Hematopoietic multipotent progenitor cell (in vitro differentiated cells): ENCODE measurements at regions not wholly inside any gene's neighbourhood (a gene's known extent, or its start where the extent isn't known, plus 50 kb on each side); places are given as distances from the start of the nearest gene placed in this dataset.

Experiments used
- DNase-seq, 3 donors: peaks; one replicate each; pipeline ENCODE4 v3.0.0-alpha.2; 2011 to 2015; ENCODE audit warnings: low read depth in 2 of 3, low spot score in 2 of 3

DNA sequence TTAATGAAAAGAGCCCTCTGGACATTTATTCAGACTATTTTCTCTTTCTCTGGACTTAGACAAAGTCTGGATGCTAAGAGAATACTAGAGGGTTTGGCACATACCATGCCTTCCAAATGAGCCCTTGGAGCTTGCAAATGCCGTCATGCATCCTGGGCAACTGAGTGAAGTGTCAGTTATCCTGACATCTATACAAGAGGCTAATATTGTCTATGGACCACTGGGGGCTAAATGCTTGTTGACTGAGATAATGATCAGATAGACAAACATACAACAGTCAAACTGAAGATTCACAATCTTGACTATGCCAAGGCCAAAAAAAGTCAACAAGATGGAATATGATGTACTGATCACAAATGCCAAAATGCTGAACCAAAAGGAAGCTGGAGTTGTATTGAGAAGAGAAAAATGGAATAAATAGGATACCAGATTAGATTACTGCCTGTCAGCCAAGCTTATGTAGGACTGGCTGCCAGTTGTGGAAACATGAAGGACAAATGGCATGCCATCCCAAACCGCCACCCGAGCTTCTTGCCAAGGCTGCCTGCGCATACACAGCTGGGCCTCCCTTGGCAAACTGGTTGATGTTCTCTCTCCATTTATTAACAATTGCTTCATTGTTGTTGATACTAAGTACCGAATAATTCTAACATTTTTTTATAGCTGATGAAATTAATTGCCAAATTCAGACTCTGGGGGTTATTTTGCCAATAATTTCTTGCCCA is 240.1 kb upstream of the GRAMD2B start:
- no peak for DNase-seq

- no peak for DNase-seq
Measured at GRCh38 chr5:126184474-126184873, 238.7 kb upstream of the GRAMD2B start.

GRCh38 chr5:126186210-126186609 is 237.0 kb upstream of the GRAMD2B start:
- no peak for DNase-seq

GRCh38 chr5:126188804-126189203 is 234.4 kb upstream of the GRAMD2B start:
- no peak for DNase-seq

DNA sequence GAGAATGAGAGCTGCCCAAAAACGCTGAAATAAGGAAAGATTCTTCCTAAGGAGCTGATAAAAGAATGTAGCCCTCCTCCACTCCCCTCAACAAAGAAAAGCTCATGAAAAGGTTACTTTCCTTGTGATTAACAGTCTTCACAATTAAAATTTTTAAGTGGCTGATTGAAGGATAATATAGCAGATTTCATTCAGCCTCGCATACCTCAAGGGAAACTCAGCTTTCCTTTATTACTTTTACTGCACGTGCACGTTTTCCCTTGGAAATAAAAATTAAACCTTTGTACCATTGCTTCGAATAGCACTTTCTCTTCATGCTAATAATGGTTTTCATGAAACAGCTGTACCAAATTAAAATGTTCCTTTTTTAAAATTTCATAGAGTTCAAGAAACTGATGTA is 234.0 kb upstream of the GRAMD2B start:
- DNase-seq, result no peak

DNA sequence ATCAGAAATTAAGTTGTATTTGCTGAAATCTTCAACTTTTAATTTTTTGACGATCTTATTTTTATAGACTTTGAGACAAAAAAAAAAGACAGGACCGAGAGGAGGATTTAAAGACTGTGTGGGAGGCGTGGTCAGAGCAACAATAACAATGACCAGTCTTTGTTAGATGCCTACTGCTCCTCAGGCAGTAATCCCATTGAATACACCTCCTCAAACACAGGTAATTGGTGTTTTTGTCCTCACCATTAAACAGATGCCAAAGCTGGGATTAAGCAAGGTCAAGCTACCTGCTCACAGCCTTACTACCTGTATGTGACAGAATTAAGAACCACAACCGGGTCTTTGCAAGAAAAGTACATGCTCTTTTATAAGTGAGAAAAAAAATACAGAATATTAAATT is 233.3 kb upstream of the GRAMD2B start:
- no peak for DNase-seq

DNA sequence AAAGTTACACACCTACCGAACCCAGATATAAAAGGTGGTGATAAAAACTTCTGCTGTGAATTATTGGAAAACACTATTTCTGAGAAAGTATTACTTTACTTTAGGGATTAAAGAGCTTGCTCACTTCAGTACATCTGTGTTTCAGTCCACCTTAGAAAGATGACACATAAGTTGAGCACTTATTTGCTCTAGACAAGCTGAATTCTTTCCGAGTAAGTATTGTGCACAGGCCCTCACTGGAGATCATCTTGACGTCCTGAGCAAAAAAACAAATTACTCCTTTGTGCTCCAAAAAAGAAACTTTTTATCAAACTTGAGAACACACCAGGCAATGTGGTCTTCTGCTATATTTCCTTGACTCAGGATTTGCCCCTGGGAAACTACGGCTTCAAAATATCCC is 231.0 kb upstream of the GRAMD2B start:
- no peak for DNase-seq

GRCh38 chr5:126195410-126196100 is 227.7 kb upstream of the GRAMD2B start:
- no peak for DNase-seq

DNA sequence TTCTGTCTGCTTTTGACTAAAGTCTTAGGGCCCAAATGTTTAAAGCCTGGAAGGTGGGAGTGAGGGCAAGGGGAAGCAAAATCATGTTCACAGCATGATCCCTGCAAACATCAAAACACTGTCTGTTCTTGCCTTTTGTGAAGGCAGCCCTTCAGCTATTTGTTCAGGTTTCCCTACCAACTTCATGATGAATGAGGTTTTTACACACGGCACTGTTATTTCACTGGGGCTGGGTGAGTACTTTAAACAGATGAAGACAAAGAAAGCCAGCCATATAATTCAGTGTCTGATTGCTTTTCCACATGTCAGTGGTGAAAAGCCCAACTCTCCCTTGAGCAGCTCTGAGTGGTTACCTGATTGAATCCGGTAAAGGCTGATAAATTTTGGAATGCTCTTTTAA is 224.7 kb upstream of the GRAMD2B start:
- no peak for DNase-seq

DNA sequence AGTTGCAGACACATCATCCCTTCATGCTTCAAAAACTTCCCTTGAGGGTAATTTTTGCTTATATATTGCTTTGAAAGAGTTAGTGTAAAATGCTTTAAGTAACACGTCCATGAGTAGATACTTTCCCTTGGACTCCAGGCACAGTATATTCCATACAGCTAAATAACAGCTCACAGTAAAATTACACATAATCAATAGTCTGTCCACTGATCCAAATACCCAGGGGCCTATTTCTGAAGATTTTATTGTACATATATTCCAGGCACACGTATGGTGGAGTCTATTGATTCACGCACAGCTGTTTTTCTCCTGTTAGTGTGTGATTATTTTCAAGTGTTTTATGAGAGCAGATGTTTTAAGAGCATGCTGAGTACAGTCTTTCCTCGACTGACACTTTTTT is 223.7 kb upstream of the GRAMD2B start:
- DNase-seq, result no peak

DNA sequence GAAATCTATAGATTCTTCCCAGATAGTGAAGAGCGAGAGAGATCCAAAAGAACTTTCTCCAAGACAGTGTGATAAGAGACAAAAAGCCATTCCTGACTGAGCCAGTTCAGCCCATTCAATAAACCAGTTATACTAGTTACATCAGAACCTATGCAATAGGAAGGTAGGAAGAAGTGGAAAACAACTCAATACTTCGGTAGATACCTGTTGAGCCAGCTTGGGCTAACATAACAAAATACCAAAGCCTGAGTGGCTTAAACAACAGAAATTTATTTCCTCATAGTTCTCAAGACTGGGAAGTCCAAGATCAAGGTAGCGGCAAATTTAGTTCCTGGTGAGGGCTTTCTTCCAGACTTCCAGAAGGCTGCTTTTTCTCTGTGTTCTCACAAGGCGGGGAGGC is 214.5 kb upstream of the GRAMD2B start:
- DNase-seq, result no peak

- no peak for DNase-seq
Measured at GRCh38 chr5:126210955-126211354, 212.3 kb upstream of the GRAMD2B start.

- DNase-seq, result no peak
Measured at GRCh38 chr5:126219616-126220015, 203.6 kb upstream of the GRAMD2B start.

DNA sequence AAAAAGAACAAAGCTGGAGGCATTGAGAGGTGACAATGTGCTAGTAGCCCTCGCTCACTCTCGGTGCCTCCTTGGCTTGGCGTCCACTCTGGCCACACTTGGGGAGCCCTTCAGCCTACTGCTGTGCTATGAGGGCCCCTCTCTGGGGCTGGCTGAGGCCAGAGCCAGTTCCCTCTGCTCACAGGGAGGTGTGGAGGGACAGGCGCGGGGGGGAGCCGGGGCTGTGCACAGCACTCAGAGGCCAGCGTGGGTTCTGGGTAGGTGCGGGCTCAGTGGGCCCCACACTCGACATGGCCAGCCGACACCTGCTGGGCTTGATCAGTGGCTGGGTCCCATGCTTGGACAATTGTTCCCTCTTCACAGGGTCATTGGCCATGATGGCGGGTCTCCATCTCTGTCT is 202.5 kb upstream of the GRAMD2B start:
- no peak for DNase-seq

GRCh38 chr5:126228934-126229333 is 194.3 kb upstream of the GRAMD2B start:
- DNase-seq, result no peak

GRCh38 chr5:126233256-126233655 is 190.0 kb upstream of the GRAMD2B start:
- no peak for DNase-seq

- DNase-seq, result peak in 1 of 3 donors; percentile 1
Measured at GRCh38 chr5:126234563-126235195, 188.5 kb upstream of the GRAMD2B start.

DNA sequence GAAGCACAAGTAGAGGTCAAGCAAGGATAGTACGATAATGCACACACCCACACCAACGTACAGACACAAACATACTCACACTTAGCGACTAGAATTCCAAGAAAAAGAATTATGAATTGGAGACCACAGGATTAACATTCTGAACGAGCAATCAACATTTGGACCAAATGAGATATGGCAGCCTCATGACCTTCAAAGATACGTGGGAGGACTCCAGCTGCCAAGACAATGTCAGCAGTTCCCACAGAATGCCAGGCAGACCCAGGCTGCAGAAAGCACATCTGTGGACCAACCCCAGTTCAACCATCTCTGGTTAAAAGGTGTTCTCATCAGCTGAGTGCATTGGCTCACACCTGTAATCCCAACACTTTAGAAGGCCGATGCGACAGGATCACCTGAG is 187.6 kb upstream of the GRAMD2B start:
- DNase-seq, result no peak

DNA sequence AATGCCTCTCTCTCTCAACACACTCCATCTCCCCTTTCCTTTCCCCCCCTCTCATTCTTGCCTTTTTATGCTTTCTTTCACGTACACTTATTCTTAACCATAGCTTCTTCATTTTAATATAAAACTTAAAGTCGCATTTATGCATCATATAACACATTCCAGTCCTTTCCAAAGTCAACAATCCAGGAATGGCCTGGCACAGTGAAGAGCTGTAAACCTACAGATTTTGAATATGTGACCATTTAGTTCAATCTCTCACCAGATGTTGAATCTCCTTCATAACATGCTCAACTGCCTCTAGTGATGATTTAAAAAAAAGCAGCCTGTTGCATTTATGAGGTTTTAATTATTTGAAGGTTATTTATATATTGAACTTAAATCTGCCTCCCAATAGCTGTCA is 186.2 kb upstream of the GRAMD2B start:
- DNase-seq, result no peak

GRCh38 chr5:126248611-126249010 is 174.6 kb upstream of the GRAMD2B start:
- DNase-seq, result no peak

GRCh38 chr5:126251024-126251423 is 172.2 kb upstream of the GRAMD2B start:
- no peak for DNase-seq

GRCh38 chr5:126253406-126253805 is 169.8 kb upstream of the GRAMD2B start:
- DNase-seq, result no peak
